H1 (cell line): ENCODE measurements at regions not wholly inside any gene's neighbourhood (a gene's known extent, or its start where the extent isn't known, plus 50 kb on each side); places are given as distances from the start of the nearest gene placed in this dataset.

Experiments used
- PHF8 ChIP-seq: fragments of 200-600 bp; sonication (generic); conservative IDR thresholded peaks from 2 replicates; pipeline ENCODE4 v1.7.1; 2012; ENCODE audit warnings: low read depth, mild to moderate bottlenecking, inconsistent platforms, low read length, moderate library complexity
- RXRA ChIP-seq: IDR thresholded peaks from 2 replicates; pipeline ENCODE4 v1.6.1; 2011; ENCODE audit warnings: low read depth, mild to moderate bottlenecking, low read length, moderate library complexity; ENCODE audit not compliant: insufficient read depth
- TBP ChIP-seq: IDR thresholded peaks from 2 replicates; pipeline ENCODE4 v1.6.1; 2011; ENCODE audit warnings: low read depth, low read length, improper control_type of control experiment
- TF ChIP-seq, protein P1 (sequence below): fragments of 300-600 bp; sonication (generic); IDR thresholded peaks from 2 replicates; pipeline ENCODE4 v1.7.1; 2012; ENCODE audit warnings: low read length, moderate library complexity, mild to moderate bottlenecking, inconsistent platforms; ENCODE audit not compliant: insufficient replicate concordance

DNA sequence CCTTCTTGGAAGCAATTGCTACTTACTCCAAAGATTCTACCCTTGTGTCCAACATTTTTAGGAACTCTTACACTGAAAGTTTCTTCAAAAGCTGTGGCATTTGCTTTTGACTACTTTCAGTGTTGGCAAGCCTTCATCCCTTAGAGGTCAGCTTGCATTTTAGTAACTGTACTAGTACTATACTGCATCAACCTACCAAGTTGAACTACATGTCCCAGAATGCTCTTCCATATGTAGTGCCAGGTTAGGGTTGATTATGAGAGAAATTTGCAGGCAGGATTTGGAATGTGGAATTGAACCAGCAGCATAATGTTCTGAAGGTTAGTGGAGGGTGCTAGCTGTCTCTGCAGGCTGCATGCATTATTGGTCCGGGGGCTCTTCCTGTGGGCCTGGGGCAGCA, 189.9 kb upstream of the FOXN2 start (continued):
- TF ChIP-seq, protein P1, sequence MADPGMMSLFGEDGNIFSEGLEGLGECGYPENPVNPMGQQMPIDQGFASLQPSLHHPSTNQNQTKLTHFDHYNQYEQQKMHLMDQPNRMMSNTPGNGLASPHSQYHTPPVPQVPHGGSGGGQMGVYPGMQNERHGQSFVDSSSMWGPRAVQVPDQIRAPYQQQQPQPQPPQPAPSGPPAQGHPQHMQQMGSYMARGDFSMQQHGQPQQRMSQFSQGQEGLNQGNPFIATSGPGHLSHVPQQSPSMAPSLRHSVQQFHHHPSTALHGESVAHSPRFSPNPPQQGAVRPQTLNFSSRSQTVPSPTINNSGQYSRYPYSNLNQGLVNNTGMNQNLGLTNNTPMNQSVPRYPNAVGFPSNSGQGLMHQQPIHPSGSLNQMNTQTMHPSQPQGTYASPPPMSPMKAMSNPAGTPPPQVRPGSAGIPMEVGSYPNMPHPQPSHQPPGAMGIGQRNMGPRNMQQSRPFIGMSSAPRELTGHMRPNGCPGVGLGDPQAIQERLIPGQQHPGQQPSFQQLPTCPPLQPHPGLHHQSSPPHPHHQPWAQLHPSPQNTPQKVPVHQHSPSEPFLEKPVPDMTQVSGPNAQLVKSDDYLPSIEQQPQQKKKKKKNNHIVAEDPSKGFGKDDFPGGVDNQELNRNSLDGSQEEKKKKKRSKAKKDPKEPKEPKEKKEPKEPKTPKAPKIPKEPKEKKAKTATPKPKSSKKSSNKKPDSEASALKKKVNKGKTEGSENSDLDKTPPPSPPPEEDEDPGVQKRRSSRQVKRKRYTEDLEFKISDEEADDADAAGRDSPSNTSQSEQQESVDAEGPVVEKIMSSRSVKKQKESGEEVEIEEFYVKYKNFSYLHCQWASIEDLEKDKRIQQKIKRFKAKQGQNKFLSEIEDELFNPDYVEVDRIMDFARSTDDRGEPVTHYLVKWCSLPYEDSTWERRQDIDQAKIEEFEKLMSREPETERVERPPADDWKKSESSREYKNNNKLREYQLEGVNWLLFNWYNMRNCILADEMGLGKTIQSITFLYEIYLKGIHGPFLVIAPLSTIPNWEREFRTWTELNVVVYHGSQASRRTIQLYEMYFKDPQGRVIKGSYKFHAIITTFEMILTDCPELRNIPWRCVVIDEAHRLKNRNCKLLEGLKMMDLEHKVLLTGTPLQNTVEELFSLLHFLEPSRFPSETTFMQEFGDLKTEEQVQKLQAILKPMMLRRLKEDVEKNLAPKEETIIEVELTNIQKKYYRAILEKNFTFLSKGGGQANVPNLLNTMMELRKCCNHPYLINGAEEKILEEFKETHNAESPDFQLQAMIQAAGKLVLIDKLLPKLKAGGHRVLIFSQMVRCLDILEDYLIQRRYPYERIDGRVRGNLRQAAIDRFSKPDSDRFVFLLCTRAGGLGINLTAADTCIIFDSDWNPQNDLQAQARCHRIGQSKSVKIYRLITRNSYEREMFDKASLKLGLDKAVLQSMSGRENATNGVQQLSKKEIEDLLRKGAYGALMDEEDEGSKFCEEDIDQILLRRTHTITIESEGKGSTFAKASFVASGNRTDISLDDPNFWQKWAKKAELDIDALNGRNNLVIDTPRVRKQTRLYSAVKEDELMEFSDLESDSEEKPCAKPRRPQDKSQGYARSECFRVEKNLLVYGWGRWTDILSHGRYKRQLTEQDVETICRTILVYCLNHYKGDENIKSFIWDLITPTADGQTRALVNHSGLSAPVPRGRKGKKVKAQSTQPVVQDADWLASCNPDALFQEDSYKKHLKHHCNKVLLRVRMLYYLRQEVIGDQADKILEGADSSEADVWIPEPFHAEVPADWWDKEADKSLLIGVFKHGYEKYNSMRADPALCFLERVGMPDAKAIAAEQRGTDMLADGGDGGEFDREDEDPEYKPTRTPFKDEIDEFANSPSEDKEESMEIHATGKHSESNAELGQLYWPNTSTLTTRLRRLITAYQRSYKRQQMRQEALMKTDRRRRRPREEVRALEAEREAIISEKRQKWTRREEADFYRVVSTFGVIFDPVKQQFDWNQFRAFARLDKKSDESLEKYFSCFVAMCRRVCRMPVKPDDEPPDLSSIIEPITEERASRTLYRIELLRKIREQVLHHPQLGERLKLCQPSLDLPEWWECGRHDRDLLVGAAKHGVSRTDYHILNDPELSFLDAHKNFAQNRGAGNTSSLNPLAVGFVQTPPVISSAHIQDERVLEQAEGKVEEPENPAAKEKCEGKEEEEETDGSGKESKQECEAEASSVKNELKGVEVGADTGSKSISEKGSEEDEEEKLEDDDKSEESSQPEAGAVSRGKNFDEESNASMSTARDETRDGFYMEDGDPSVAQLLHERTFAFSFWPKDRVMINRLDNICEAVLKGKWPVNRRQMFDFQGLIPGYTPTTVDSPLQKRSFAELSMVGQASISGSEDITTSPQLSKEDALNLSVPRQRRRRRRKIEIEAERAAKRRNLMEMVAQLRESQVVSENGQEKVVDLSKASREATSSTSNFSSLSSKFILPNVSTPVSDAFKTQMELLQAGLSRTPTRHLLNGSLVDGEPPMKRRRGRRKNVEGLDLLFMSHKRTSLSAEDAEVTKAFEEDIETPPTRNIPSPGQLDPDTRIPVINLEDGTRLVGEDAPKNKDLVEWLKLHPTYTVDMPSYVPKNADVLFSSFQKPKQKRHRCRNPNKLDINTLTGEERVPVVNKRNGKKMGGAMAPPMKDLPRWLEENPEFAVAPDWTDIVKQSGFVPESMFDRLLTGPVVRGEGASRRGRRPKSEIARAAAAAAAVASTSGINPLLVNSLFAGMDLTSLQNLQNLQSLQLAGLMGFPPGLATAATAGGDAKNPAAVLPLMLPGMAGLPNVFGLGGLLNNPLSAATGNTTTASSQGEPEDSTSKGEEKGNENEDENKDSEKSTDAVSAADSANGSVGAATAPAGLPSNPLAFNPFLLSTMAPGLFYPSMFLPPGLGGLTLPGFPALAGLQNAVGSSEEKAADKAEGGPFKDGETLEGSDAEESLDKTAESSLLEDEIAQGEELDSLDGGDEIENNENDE: no peak
- TF ChIP-seq TBP: no peak
- TF ChIP-seq RXRA: no peak
- TF ChIP-seq PHF8: no peak
- TF ChIP-seq, all 59 proteins: peak for 0
